ENCODE measurements at regions not wholly inside any gene's neighbourhood (a gene's known extent, or its start where the extent isn't known, plus 50 kb on each side); places are given as distances from the start of the nearest gene placed in this dataset.

DNA sequence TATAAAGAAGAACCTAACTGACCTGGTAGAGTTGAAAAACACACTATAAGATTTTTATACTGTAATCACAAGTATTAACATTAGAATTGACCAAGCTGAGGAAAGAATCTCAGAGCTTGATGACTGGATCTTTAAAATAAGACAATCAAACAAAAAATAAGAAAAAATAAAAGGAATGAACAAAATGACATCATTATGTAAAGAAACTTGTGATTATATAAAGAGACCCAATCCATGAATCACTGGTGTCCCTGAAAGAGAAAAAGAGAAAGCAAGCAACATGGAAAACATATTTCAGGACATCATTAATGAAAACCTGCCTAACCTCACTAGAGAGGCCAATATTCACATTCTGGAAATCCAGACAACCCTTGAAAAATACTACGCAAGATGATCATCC lies 822.5 kb upstream of the SLITRK5 start:
- H3K4me3 ChIP-seq = no peak overlapping the region
- H3K27ac ChIP-seq = no peak overlapping the region
- no peak for TF ChIP-seq POLR2A (IDR thresholded peaks at IDR 0.05)
- TF ChIP-seq, protein P1, sequence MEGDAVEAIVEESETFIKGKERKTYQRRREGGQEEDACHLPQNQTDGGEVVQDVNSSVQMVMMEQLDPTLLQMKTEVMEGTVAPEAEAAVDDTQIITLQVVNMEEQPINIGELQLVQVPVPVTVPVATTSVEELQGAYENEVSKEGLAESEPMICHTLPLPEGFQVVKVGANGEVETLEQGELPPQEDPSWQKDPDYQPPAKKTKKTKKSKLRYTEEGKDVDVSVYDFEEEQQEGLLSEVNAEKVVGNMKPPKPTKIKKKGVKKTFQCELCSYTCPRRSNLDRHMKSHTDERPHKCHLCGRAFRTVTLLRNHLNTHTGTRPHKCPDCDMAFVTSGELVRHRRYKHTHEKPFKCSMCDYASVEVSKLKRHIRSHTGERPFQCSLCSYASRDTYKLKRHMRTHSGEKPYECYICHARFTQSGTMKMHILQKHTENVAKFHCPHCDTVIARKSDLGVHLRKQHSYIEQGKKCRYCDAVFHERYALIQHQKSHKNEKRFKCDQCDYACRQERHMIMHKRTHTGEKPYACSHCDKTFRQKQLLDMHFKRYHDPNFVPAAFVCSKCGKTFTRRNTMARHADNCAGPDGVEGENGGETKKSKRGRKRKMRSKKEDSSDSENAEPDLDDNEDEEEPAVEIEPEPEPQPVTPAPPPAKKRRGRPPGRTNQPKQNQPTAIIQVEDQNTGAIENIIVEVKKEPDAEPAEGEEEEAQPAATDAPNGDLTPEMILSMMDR (IDR thresholded peaks at IDR 0.05) = no peak
- no peak for TF ChIP-seq EP300 (IDR thresholded peaks at IDR 0.05)
- TF ChIP-seq POLR2AphosphoS5 (IDR thresholded peaks at IDR 0.05) = no peak
- intact Hi-C loops (cut with DNase I; ENCODE audit: low total_unique reads) = no loop called here
- no peaks in the 10 kb centered on the region for H3K4me1 ChIP-seq
- H3K27me3 ChIP-seq = no peaks in the 10 kb centered on the region
- 86 to 100% (median 96%) methylated on average over 1 of the region's 1 CpG for WGBS, 5 donors
- DNase-seq = no peak
- H3K36me3 ChIP-seq = no peaks in the 10 kb centered on the region
- peaks cover 0 to 12% (median 6%) of the 10 kb centered on the region in 4 donors for H3K9me3 ChIP-seq

DNA sequence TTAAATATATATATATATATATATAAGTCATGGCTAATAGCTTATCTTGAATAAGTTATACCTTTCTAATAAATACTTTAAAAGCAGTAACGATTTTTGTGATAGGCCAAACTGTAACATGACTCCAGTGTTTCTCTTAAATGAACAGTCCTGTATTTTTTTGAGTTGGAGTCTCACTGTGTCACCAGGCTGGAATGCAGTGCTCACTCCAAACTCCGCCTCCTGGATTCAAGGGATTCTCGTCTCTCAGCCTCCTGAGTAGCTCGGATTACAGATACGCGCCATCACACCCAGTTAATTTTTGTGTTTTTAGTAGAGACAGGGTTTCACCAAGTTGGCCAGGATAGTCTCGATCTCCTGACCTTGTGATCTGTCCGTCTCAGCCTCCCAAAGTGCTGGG lies 814.2 kb upstream of the SLITRK5 start:
- no peaks in the 10 kb centered on the region for H3K4me1 ChIP-seq
- DNase-seq = no peak
- WGBS, 5 donors = 75 to 83% (median 79%) methylated on average over 8 of the region's 8 CpGs

DNA sequence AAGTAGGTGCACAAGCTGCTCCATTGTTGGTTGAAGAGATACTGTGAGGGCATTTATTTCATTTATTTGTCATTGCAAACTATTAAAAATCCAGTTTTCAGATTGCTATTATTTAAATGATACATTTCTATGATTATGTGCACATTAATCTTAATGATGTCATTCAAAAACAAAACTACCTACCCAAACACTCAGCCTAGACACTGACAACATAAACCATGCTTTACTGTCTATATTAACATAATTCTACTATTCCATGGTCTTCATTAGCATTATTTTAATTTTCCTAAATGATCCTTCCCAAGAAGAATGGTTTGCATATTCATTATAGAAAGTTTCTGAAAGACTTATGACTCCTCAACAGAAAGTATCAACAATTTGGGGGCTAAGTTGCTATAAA lies 813.0 kb upstream of the SLITRK5 start:
- no peak overlapping the region for H3K4me3 ChIP-seq
- no peaks in the 10 kb centered on the region for H3K27me3 ChIP-seq
- no peak for DNase-seq
- no peaks in the 10 kb centered on the region for H3K4me1 ChIP-seq
- intact Hi-C loops (cut with DNase I; ENCODE audit: low total_unique reads) = no loop called here
- no peak for TF ChIP-seq POLR2AphosphoS5 (IDR thresholded peaks at IDR 0.05)
- TF ChIP-seq POLR2A (IDR thresholded peaks at IDR 0.05) = no peak
- no peak for TF ChIP-seq EP300 (IDR thresholded peaks at IDR 0.05)
- TF ChIP-seq, protein P1 (IDR thresholded peaks at IDR 0.05) = no peak
- peaks cover 0 to 3% (median 0%) of the 10 kb centered on the region in 4 donors for H3K9me3 ChIP-seq
- no peak overlapping the region for H3K27ac ChIP-seq
- H3K36me3 ChIP-seq = no peaks in the 10 kb centered on the region

More for the DNA sequence above, 814.2 kb upstream of the SLITRK5 start:
- Histone ChIP-seq H3K27me3 (no peaks in the 10 kb centered on the region), H3K4me3 (no peak overlapping the region), H3K27ac (no peak overlapping the region), H3K36me3 (no peaks in the 10 kb centered on the region), H3K9me3 (peaks cover 0 to 3% (median 0%) of the 10 kb centered on the region in 4 donors)
- intact Hi-C loops (cut with DNase I; ENCODE audit: low total_unique reads) = no loop called here
- TF ChIP-seq, protein P1 (IDR thresholded peaks at IDR 0.05) = no peak
- no peak for TF ChIP-seq EP300 (IDR thresholded peaks at IDR 0.05)
- no peak for TF ChIP-seq POLR2AphosphoS5 (IDR thresholded peaks at IDR 0.05)
- TF ChIP-seq POLR2A (IDR thresholded peaks at IDR 0.05) = no peak

DNA sequence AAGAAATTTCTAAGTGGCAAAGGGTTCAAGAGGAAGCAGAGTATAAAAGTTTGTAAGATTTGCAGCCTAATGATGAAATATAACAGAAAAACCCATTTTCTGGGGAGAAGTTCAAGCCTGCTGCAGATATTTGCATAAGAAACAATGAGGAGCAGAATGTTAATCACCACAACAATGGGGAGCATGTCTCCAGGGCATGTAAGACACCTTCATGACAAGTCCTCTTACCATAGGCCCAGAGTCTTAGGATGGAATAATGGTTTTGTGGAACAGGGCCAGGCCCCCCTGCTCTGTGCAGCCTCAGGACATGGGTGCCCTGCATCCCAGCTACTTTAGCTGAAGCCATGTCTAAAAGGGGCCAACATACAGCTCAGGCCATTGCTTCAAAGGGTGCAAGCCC lies 809.0 kb upstream of the SLITRK5 start:
- no peaks in the 10 kb centered on the region for H3K36me3 ChIP-seq
- intact Hi-C loops (cut with DNase I; ENCODE audit: low total_unique reads) = no loop called here
- H3K27me3 ChIP-seq = no peaks in the 10 kb centered on the region
- TF ChIP-seq, protein P1 (IDR thresholded peaks at IDR 0.05) = no peak
- TF ChIP-seq POLR2AphosphoS5 (IDR thresholded peaks at IDR 0.05) = no peak
- no peaks in the 10 kb centered on the region for H3K9me3 ChIP-seq
- no peak for DNase-seq
- H3K4me1 ChIP-seq = no peaks in the 10 kb centered on the region
- H3K4me3 ChIP-seq = no peak overlapping the region
- no peak overlapping the region for H3K27ac ChIP-seq

DNA sequence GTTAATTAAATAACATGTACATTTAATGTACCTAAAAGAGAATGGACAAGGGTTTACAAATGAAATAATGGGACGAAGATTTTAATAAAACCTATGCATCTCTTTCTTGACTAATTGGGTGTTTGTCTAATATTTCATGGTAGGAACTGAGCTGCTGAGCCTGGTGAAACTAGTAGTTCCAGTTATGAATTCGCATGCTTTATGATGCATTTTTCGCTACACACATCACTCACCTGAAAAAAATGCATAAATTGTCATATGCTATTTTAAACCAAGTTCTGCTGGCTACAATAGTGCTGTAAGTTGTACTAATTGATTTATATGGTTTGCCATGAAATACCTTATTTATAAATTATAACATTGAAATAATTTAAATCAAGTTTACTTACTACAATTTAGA lies 806.8 kb upstream of the SLITRK5 start:
- Histone ChIP-seq H3K27ac (no peak overlapping the region), H3K36me3 (no peaks in the 10 kb centered on the region), H3K9me3 (no peaks in the 10 kb centered on the region), H3K27me3 (no peaks in the 10 kb centered on the region), H3K4me3 (no peak overlapping the region), H3K4me1 (no peaks in the 10 kb centered on the region)
- 72 to 88% (median 83%) methylated on average over 3 of the region's 3 CpGs for WGBS, 5 donors
- no peak for DNase-seq
- intact Hi-C loops (cut with DNase I; ENCODE audit: low total_unique reads) = no loop called here
- no peak for TF ChIP-seq EP300 (IDR thresholded peaks at IDR 0.05)
- no peak for TF ChIP-seq POLR2AphosphoS5 (IDR thresholded peaks at IDR 0.05)
- TF ChIP-seq, protein P1 (IDR thresholded peaks at IDR 0.05) = no peak
- no peak for TF ChIP-seq POLR2A (IDR thresholded peaks at IDR 0.05)

Data from stomach (tissue), 8 donors.